H9 (cell line): ENCODE measurements at regions not wholly inside any gene's neighbourhood (a gene's known extent, or its start where the extent isn't known, plus 50 kb on each side); places are given as distances from the start of the nearest gene placed in this dataset.

Experiments
- DNase-seq: peaks from one replicate; pipeline ENCODE4 v3.0.0-alpha.2; 2017
- H2AFZ ChIP-seq: one replicate; pipeline ENCODE4 v1.6.1; 2013; ENCODE audit warnings: mild to moderate bottlenecking, low read length, control low read depth, moderate library complexity
- H2AK5ac ChIP-seq: 2 replicates; pipeline ENCODE4 v1.6.1; 2013; ENCODE audit warnings: low read length, control low read depth, mixed read lengths; ENCODE audit not compliant: insufficient read length
- H2BK120ac ChIP-seq: one replicate; pipeline ENCODE4 v1.6.1; 2013; ENCODE audit warnings: low read depth, mild to moderate bottlenecking, low read length, control low read depth, inconsistent platforms; ENCODE audit not compliant: poor library complexity, severe bottlenecking
- H2BK12ac ChIP-seq: 2 replicates; pipeline ENCODE4 v1.6.1; 2013; ENCODE audit warnings: low read length, control low read depth, mixed read lengths, low read depth; ENCODE audit not compliant: insufficient read length
- H2BK15ac ChIP-seq: 2 replicates; pipeline ENCODE4 v1.6.1; 2013; ENCODE audit warnings: low read depth, low read length, control low read depth
- H2BK20ac ChIP-seq: one replicate; pipeline ENCODE4 v1.6.1; 2013; ENCODE audit warnings: low read depth, mild to moderate bottlenecking, low read length, control low read depth, inconsistent platforms; ENCODE audit not compliant: poor library complexity, severe bottlenecking
- H2BK5ac ChIP-seq: 2 replicates; pipeline ENCODE4 v1.6.1; 2013; ENCODE audit warnings: low read length, control low read depth, mixed read lengths; ENCODE audit not compliant: insufficient read length
- H3K14ac ChIP-seq: 2 replicates; pipeline ENCODE4 v1.6.1; 2013; ENCODE audit warnings: low read length, control low read depth; ENCODE audit not compliant: insufficient read depth
- H3K18ac ChIP-seq: 2 replicates; pipeline ENCODE4 v1.6.1; 2013; ENCODE audit warnings: low read depth, mild to moderate bottlenecking, mixed read lengths, low read length, control low read depth; ENCODE audit not compliant: insufficient read length
- H3K23ac ChIP-seq: 2 replicates; pipeline ENCODE4 v1.6.1; 2013; ENCODE audit warnings: low read length, control low read depth, mixed read lengths, low read depth; ENCODE audit not compliant: insufficient read length
- H3K23me2 ChIP-seq: 2 replicates; pipeline ENCODE4 v1.6.1; 2013; ENCODE audit warnings: low read depth, mild to moderate bottlenecking, mixed read lengths, low read length, control low read depth; ENCODE audit not compliant: insufficient read length, poor library complexity, severe bottlenecking
- H3K27ac ChIP-seq: 2 replicates; pipeline ENCODE4 v1.5.1; 2013; ENCODE audit warnings: low read length, control low read depth, mixed read lengths, low read depth; ENCODE audit not compliant: insufficient read length
- H3K27me3 ChIP-seq: 2 replicates; pipeline ENCODE4 v1.6.1; 2013; ENCODE audit warnings: low read length, control low read depth, inconsistent platforms; ENCODE audit not compliant: insufficient read depth
- H3K4ac ChIP-seq: 2 replicates; pipeline ENCODE4 v1.6.1; 2013; ENCODE audit warnings: low read depth, mild to moderate bottlenecking, control low read depth, inconsistent platforms, low read length, moderate library complexity
- H3K4me1 ChIP-seq: 2 replicates; pipeline ENCODE4 v1.6.1; 2013; ENCODE audit warnings: low read length, control low read depth, inconsistent platforms; ENCODE audit not compliant: insufficient read depth
- H3K4me2 ChIP-seq: 2 replicates; pipeline ENCODE4 v1.6.1; 2013; ENCODE audit warnings: low read length, control low read depth, mixed read lengths; ENCODE audit not compliant: insufficient read length, insufficient read depth
- H3K56ac ChIP-seq: 2 replicates; pipeline ENCODE4 v1.6.1; 2013; ENCODE audit warnings: low read depth, mild to moderate bottlenecking, mixed read lengths, low read length, control low read depth; ENCODE audit not compliant: insufficient read length
- H3K79me1 ChIP-seq: 2 replicates; pipeline ENCODE4 v1.6.1; 2013; ENCODE audit warnings: low read depth, mild to moderate bottlenecking, moderate library complexity, low read length, control low read depth, inconsistent platforms; ENCODE audit not compliant: insufficient read depth, poor library complexity, severe bottlenecking
- H3K79me2 ChIP-seq: 2 replicates; pipeline ENCODE4 v1.6.1; 2013; ENCODE audit warnings: low read length, control low read depth, inconsistent platforms; ENCODE audit not compliant: insufficient read depth
- H3K9ac ChIP-seq: 2 replicates; pipeline ENCODE4 v1.6.1; 2013; ENCODE audit warnings: low read length, control low read depth, mixed read lengths; ENCODE audit not compliant: insufficient read length; ENCODE audit errors: extremely low read depth
- H3K9me3 ChIP-seq: one replicate; pipeline ENCODE4 v1.6.1; 2013; ENCODE audit warnings: low read depth, low read length, inconsistent platforms; ENCODE audit not compliant: control insufficient read depth
- H3T11ph ChIP-seq: one replicate; pipeline ENCODE4 v1.6.1; 2013; ENCODE audit warnings: mild to moderate bottlenecking, low read length, control low read depth, inconsistent platforms
- H4K20me1 ChIP-seq: one replicate; pipeline ENCODE4 v1.6.1; 2013; ENCODE audit not compliant: control insufficient read depth, insufficient read length, insufficient read depth
- H4K5ac ChIP-seq: 2 replicates; pipeline ENCODE4 v1.6.1; 2013; ENCODE audit warnings: low read depth, mild to moderate bottlenecking, mixed read lengths, low read length, control low read depth; ENCODE audit not compliant: insufficient read length
- H4K8ac ChIP-seq: replicated peaks from 2 replicates; pipeline ENCODE4 v1.6.1; 2013; ENCODE audit warnings: low read length, control low read depth, mixed read lengths, low read depth; ENCODE audit not compliant: insufficient read length
- H4K91ac ChIP-seq: 2 replicates; pipeline ENCODE4 v1.6.1; 2013; ENCODE audit warnings: low read depth, mild to moderate bottlenecking, moderate library complexity, mixed read lengths, low read length, control low read depth; ENCODE audit not compliant: insufficient read length
- H3K27ac Mint-ChIP-seq, 3 experiments: 2 replicates in 2 of 3; 3 replicates in 1 of 3; pipeline ENCODE4 v1.8.0; 2020 to 2021; ENCODE audit warnings: mixed read lengths in 3 of 3, mild to moderate bottlenecking in 1 of 3, moderate library complexity in 1 of 3
- H3K27me3 Mint-ChIP-seq: 2 replicates; pipeline ENCODE4 v1.8.0; 2021; ENCODE audit warnings: low read depth, mild to moderate bottlenecking, moderate library complexity, mixed read lengths
- H3K36me3 Mint-ChIP-seq, 3 experiments: 2 replicates in 2 of 3; 3 replicates in 1 of 3; pipeline ENCODE4 v1.8.0; 2020 to 2021; ENCODE audit warnings: low read depth in 3 of 3, mixed read lengths in 3 of 3; ENCODE audit not compliant: insufficient read depth in 1 of 3
- H3K4me1 Mint-ChIP-seq, 2 experiments: 2 replicates each; pipeline ENCODE4 v1.8.0; 2020; ENCODE audit warnings: mixed read lengths in 2 of 2
- H3K4me3 Mint-ChIP-seq, 2 experiments: 2 replicates in 1 of 2; 3 replicates in 1 of 2; pipeline ENCODE4 v1.8.0; 2020 to 2021; ENCODE audit warnings: mild to moderate bottlenecking in 2 of 2, mixed read lengths in 2 of 2, moderate library complexity in 1 of 2
- H3K9me3 Mint-ChIP-seq, 2 experiments: 2 replicates in 1 of 2; 3 replicates in 1 of 2; pipeline ENCODE4 v1.8.0; 2020; ENCODE audit warnings: mild to moderate bottlenecking in 2 of 2, mixed read lengths in 2 of 2, moderate library complexity in 1 of 2
- CTCF ChIP-seq: fragments of 200-600 bp; sonication (generic); conservative IDR thresholded peaks from 3 replicates; pipeline ENCODE4 v1.8.0; 2021; ENCODE audit warnings: antibody characterized with exemption, mild to moderate bottlenecking
- WGBS: extraction: QIAGEN DNeasy Blood & Tissue Kit; methylation state at CpG from one replicate; pipeline ENCODE4 v1.1.7; 2013; ENCODE audit warnings: missing lambda C conversion rate, low lambda C conversion rate, mixed read lengths; ENCODE audit not compliant: insufficient read length; ENCODE audit errors: extremely low coverage; 5-methylcytosine and 5-hydroxymethylcytosine counted together

- peaks cover 17 to 19% of the 10 kb centered on the region in 2 experiments for H3K4me1 Mint-ChIP-seq
- Histone ChIP-seq H3K23me2 (no peaks in the 10 kb centered on the region), H3K27ac (no peak overlapping the region), H3K18ac (no peak overlapping the region), H4K5ac (no peak overlapping the region), H2BK12ac (no peak overlapping the region), H3K79me1 (no peaks in the 10 kb centered on the region), H4K8ac (no peak overlapping the region), H2BK15ac (no peak overlapping the region), H2BK5ac (no peak overlapping the region), H2AK5ac (no peak overlapping the region), H3K9me3 (no peaks in the 10 kb centered on the region), H3K14ac (no peak overlapping the region), H2BK120ac (no peak overlapping the region), H4K20me1 (no peaks in the 10 kb centered on the region), H3K4me2 (no peak overlapping the region), H3K56ac (no peak overlapping the region), H2AFZ (no peak overlapping the region), H3K4me1 (no peaks in the 10 kb centered on the region), H3K27me3 (no peaks in the 10 kb centered on the region), H3T11ph (no peak overlapping the region), H2BK20ac (no peak overlapping the region), H3K9ac (no peak overlapping the region), H3K4ac (no peak overlapping the region), H4K91ac (no peak overlapping the region), H3K23ac (no peak overlapping the region), H3K79me2 (no peaks in the 10 kb centered on the region)
- H3K4me3 Mint-ChIP-seq, result no peak overlapping the region
- TF ChIP-seq CTCF, result no peak
- peaks cover 1% of the 10 kb centered on the region for H3K27me3 Mint-ChIP-seq
- no peak overlapping the region for H3K27ac Mint-ChIP-seq
- no CpG with 5 or more reads among the region's 1 CpG for WGBS
- no peak for DNase-seq
- no peaks in the 10 kb centered on the region; a peak in 1 of 7 replicates for H3K36me3 Mint-ChIP-seq
- H3K9me3 Mint-ChIP-seq, result no peaks in the 10 kb centered on the region; a peak in 2 of 5 replicates
These were observed 414.7 kb downstream of the LPIN1 start for GRCh38 chr2:12161085-12161484.
